ENCODE measurements at regions not wholly inside any gene's neighbourhood (a gene's known extent, or its start where the extent isn't known, plus 50 kb on each side); places are given as distances from the start of the nearest gene placed in this dataset.

- ChIA-PET CTCF (no interaction called here), POLR2A (no interaction called here)
- TF ChIP-seq SP1 (IDR thresholded peaks at IDR 0.05) (no peak), ZNF384 (IDR thresholded peaks at IDR 0.05) (no peak), FOXM1 (IDR thresholded peaks at IDR 0.05; ENCODE audit: borderline replicate concordance) (no peak), L3MBTL2 (conservative IDR thresholded peaks at IDR 0.05) (no peak), PKNOX1 (IDR thresholded peaks at IDR 0.05) (no peak), SUZ12 (IDR thresholded peaks at IDR 0.05) (no peak), FOXK2 (IDR thresholded peaks at IDR 0.05) (no peak), BHLHE40 (IDR thresholded peaks at IDR 0.05; ENCODE audit: borderline replicate concordance) (no peak), HDGF (IDR thresholded peaks at IDR 0.05; ENCODE audit: borderline replicate concordance) (no peak)
- DNase-seq (ENCODE audit: extremely low spot score): no peak
Observed at GRCh38 chr3:152617609-152618008, 217.3 kb upstream of the P2RY1 start.

GRCh38 chr3:152618529-152618928 lies 216.4 kb upstream of the P2RY1 start:
- POLR2A ChIA-PET: no interaction called here
- TF ChIP-seq ELF4 (IDR thresholded peaks at IDR 0.05): no peak
- no peak for TF ChIP-seq FOXA1 (IDR thresholded peaks at IDR 0.05)
- TF ChIP-seq SP1 (IDR thresholded peaks at IDR 0.05): no peak
- TF ChIP-seq NFRKB (IDR thresholded peaks at IDR 0.05): no peak
- no peak for TF ChIP-seq TARDBP (IDR thresholded peaks at IDR 0.05)
- TF ChIP-seq CTBP1 (IDR thresholded peaks at IDR 0.05; ENCODE audit: borderline replicate concordance): no peak
- TF ChIP-seq HDGF (IDR thresholded peaks at IDR 0.05; ENCODE audit: borderline replicate concordance): no peak
- no peak for TF ChIP-seq ZNF384 (IDR thresholded peaks at IDR 0.05)
- no peak for TF ChIP-seq L3MBTL2 (conservative IDR thresholded peaks at IDR 0.05)
- TF ChIP-seq BHLHE40 (IDR thresholded peaks at IDR 0.05; ENCODE audit: borderline replicate concordance): no peak
- no peak for TF ChIP-seq SUZ12 (IDR thresholded peaks at IDR 0.05)
- TF ChIP-seq FOXM1 (IDR thresholded peaks at IDR 0.05; ENCODE audit: borderline replicate concordance): no peak
- TF ChIP-seq FOXK2 (IDR thresholded peaks at IDR 0.05): no peak
- TF ChIP-seq ARNT (IDR thresholded peaks at IDR 0.05): no peak
- TF ChIP-seq LEF1 (IDR thresholded peaks at IDR 0.05; ENCODE audit: borderline replicate concordance): no peak
- TF ChIP-seq PKNOX1 (IDR thresholded peaks at IDR 0.05): no peak
- CTCF ChIA-PET: no interaction called here
- DNase-seq (ENCODE audit: extremely low spot score): no peak

GRCh38 chr3:152619691-152620090 lies 215.2 kb upstream of the P2RY1 start:
- ChIA-PET POLR2A (no interaction called here), CTCF (no interaction called here)

DNA sequence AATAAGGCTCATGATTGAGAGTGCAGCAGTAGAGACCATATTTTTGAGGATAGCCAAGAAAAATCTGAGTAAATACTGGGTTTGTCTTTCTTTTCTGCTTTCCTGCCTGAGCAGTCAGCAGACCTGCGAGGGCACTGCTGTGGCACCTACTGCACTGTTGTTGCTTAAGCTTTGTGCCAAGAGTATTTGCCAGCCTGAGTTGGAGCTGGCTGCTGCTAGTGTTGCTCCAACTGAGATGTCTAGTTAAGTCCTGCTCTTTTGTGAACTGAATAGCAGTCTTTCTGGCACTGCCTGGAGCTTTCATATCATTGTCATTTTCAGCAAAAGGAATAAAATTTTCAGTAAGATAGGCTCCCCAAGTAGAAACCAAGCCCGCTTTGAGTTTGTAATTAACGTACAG lies 214.5 kb upstream of the P2RY1 start:
- TF ChIP-seq ARNT (IDR thresholded peaks at IDR 0.05) (no peak), SP1 (IDR thresholded peaks at IDR 0.05) (no peak), FOXA1 (IDR thresholded peaks at IDR 0.05) (no peak), PKNOX1 (IDR thresholded peaks at IDR 0.05) (no peak)
- CTCF ChIA-PET: no interaction called here
- POLR2A ChIA-PET: no interaction called here
- DNase-seq (ENCODE audit: extremely low spot score): no peak

More at GRCh38 chr3:152619691-152620090, 215.2 kb upstream of the P2RY1 start:
- TF ChIP-seq CTBP1 (IDR thresholded peaks at IDR 0.05; ENCODE audit: borderline replicate concordance) (no peak), FOXA1 (IDR thresholded peaks at IDR 0.05) (no peak), SP1 (IDR thresholded peaks at IDR 0.05) (no peak), BHLHE40 (IDR thresholded peaks at IDR 0.05; ENCODE audit: borderline replicate concordance) (no peak), PKNOX1 (IDR thresholded peaks at IDR 0.05) (no peak), L3MBTL2 (conservative IDR thresholded peaks at IDR 0.05) (no peak), HDGF (IDR thresholded peaks at IDR 0.05; ENCODE audit: borderline replicate concordance) (no peak), FOXK2 (IDR thresholded peaks at IDR 0.05) (no peak), LEF1 (IDR thresholded peaks at IDR 0.05; ENCODE audit: borderline replicate concordance) (no peak), TARDBP (IDR thresholded peaks at IDR 0.05) (no peak), NFRKB (IDR thresholded peaks at IDR 0.05) (no peak), FOXM1 (IDR thresholded peaks at IDR 0.05; ENCODE audit: borderline replicate concordance) (no peak), ZNF384 (IDR thresholded peaks at IDR 0.05) (no peak), SUZ12 (IDR thresholded peaks at IDR 0.05) (no peak), ARNT (IDR thresholded peaks at IDR 0.05) (no peak), ELF4 (IDR thresholded peaks at IDR 0.05) (no peak)
- no peak for DNase-seq (ENCODE audit: extremely low spot score)

- TF ChIP-seq ELF4 (IDR thresholded peaks at IDR 0.05): no peak
- no peak for TF ChIP-seq ZNF384 (IDR thresholded peaks at IDR 0.05)
- TF ChIP-seq PKNOX1 (IDR thresholded peaks at IDR 0.05): no peak
- TF ChIP-seq HDGF (IDR thresholded peaks at IDR 0.05; ENCODE audit: borderline replicate concordance): no peak
- TF ChIP-seq SUZ12 (IDR thresholded peaks at IDR 0.05): no peak
- no peak for TF ChIP-seq NFRKB (IDR thresholded peaks at IDR 0.05)
- TF ChIP-seq CTBP1 (IDR thresholded peaks at IDR 0.05; ENCODE audit: borderline replicate concordance): no peak
- no peak for TF ChIP-seq FOXM1 (IDR thresholded peaks at IDR 0.05; ENCODE audit: borderline replicate concordance)
- TF ChIP-seq FOXA1 (IDR thresholded peaks at IDR 0.05): no peak
- TF ChIP-seq L3MBTL2 (conservative IDR thresholded peaks at IDR 0.05): no peak
- CTCF ChIA-PET: interaction anchor here (0.9 kb wide), 1 partner anchor 149 kb away, joined by 3 read pairs; no protein-coding TSS in a partner anchor
Observed at GRCh38 chr3:152621006-152621868, 213.7 kb upstream of the P2RY1 start.

More at GRCh38 chr3:152621006-152621868, 213.7 kb upstream of the P2RY1 start:
- POLR2A ChIA-PET: no interaction called here
- no peak for DNase-seq (ENCODE audit: extremely low spot score)
